ENCODE measurements at regions not wholly inside any gene's neighbourhood (a gene's known extent, or its start where the extent isn't known, plus 50 kb on each side); places are given as distances from the start of the nearest gene placed in this dataset.

GRCh38 chr18:24835751-24836150, 375.3 kb downstream of the HRH4 start:
- TF ChIP-seq CTCF (conservative IDR thresholded peaks at IDR 0.05; ENCODE audit: low read depth, low read length), result no peak
- TF ChIP-seq POLR2A (IDR thresholded peaks at IDR 0.05; ENCODE audit: low read depth, low read length), result no peak
- no peak for TF ChIP-seq RAD21 (IDR thresholded peaks at IDR 0.05; ENCODE audit: low read length)
- no peak for TF ChIP-seq NFE2L2 (IDR thresholded peaks at IDR 0.05; ENCODE audit: low read depth, low read length)
- TF ChIP-seq USF2 (IDR thresholded peaks at IDR 0.05; ENCODE audit: low read depth, low read length), result no peak
- no peak for TF ChIP-seq SMC3 (IDR thresholded peaks at IDR 0.05; ENCODE audit: low read depth, low read length)
- no peak for TF ChIP-seq MAFK (IDR thresholded peaks at IDR 0.05; ENCODE audit: low read depth, low read length)
- TF ChIP-seq RCOR1 (IDR thresholded peaks at IDR 0.05; ENCODE audit: insufficient replicate concordance, low read length), result no peak
- no peak for TF ChIP-seq RFX5 (IDR thresholded peaks at IDR 0.05; ENCODE audit: low read depth, low read length)
- TF ChIP-seq ELK1 (IDR thresholded peaks at IDR 0.05; ENCODE audit: borderline replicate concordance, low read depth, low read length), result no peak
- no peak for TF ChIP-seq MXI1 (IDR thresholded peaks at IDR 0.05; ENCODE audit: borderline replicate concordance, low read depth, low read length)
- no peak for TF ChIP-seq BHLHE40 (IDR thresholded peaks at IDR 0.05; ENCODE audit: low read depth, low read length)
- no peak for TF ChIP-seq CEBPB (IDR thresholded peaks at IDR 0.05; ENCODE audit: low read depth, low read length)
